ENCODE measurements at regions not wholly inside any gene's neighbourhood (a gene's known extent, or its start where the extent isn't known, plus 50 kb on each side); places are given as distances from the start of the nearest gene placed in this dataset.

DNA sequence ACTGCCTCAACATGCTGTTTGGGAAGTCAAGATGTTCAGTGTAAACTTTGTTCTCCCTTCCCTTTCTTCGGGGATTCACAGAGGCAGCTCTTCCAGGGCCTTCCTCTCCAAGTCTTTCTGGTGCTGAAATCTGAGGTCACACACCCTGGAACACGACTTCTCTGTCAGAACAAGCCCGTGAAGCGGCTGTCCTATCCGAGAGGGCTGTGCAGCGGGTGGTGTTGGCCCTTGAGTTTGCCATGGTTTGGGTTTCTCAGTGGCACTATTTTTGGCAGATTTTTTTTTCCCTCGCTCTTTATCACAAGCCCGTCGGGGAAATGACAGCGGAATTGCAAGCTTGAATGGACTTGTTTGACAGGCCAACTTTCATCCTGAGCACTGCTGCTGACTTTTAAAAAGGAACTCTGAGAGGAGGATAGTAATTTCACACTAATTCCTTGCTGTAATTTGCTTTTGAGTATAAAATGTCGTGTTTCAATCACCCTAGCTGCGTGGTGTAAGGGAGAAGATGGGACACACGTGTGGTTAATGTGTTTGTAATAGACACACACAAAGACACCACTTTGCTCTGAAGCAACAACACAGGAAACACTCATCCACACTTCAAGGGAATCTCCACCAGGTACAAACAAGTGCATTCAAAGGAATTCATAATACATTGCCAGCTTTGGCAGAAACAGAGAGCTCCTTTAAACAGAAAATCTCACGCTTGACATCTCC is 60.1 kb upstream of the TARBP1 start:
- TF ChIP-seq POLR2A (IDR thresholded peaks at IDR 0.05; ENCODE audit: borderline replicate concordance, extremely low read depth, insufficient read depth, insufficient read length) (no peak), CTCF (IDR thresholded peaks at IDR 0.05 in 2 of 3, conservative IDR thresholded peaks at IDR 0.05 in 1 of 3; ENCODE audit: borderline replicate concordance in 1 of 3, insufficient read depth in 1 of 3, low read depth in 2 of 3, low read length in 2 of 3) (no peak), MAX (IDR thresholded peaks at IDR 0.05) (no peak), EZH2 (IDR thresholded peaks at IDR 0.05) (no peak), YY1 (IDR thresholded peaks at IDR 0.05; ENCODE audit: extremely low read depth, insufficient replicate concordance, low read depth, low read length) (no peak), RAD21 (IDR thresholded peaks at IDR 0.05; ENCODE audit: low read depth) (no peak), SIN3A (IDR thresholded peaks at IDR 0.05; ENCODE audit: low read depth) (no peak), EZH2phosphoT487 (IDR thresholded peaks at IDR 0.05; ENCODE audit: borderline replicate concordance) (no peak), FOSL1 (IDR thresholded peaks at IDR 0.05; ENCODE audit: low read depth) (no peak), POLR2AphosphoS5 (IDR thresholded peaks at IDR 0.05; ENCODE audit: low read depth, low read length) (no peak)
